ENCODE measurements at regions not wholly inside any gene's neighbourhood (a gene's known extent, or its start where the extent isn't known, plus 50 kb on each side); places are given as distances from the start of the nearest gene placed in this dataset.

GRCh38 chr2:125857971-125858794 is 797.8 kb upstream of the GYPC start (continued):
- TF ChIP-seq CEBPZ (IDR thresholded peaks at IDR 0.05; ENCODE audit: low read depth, low read length), result no peak
- no peak for TF ChIP-seq ZBTB40 (IDR thresholded peaks at IDR 0.05; ENCODE audit: borderline replicate concordance)
- TF ChIP-seq ATF3 (IDR thresholded peaks at IDR 0.05; ENCODE audit: borderline replicate concordance, extremely low read depth, low read depth, low read length), result no peak
- TF ChIP-seq FOS (IDR thresholded peaks at IDR 0.05; ENCODE audit: borderline replicate concordance, extremely low read depth, insufficient read length), result no peak
- no peak for TF ChIP-seq GABPA (IDR thresholded peaks at IDR 0.05; ENCODE audit: low read depth)
- no peak for TF ChIP-seq RUNX3 (IDR thresholded peaks at IDR 0.05; ENCODE audit: low read length)
- TF ChIP-seq CBX3 (IDR thresholded peaks at IDR 0.05; ENCODE audit: borderline replicate concordance, low read depth), result no peak
- no peak for TF ChIP-seq PAX8 (IDR thresholded peaks at IDR 0.05)

Data from GM12878 (cell line).